GM03348 (cell line): ENCODE measurements at regions not wholly inside any gene's neighbourhood (a gene's known extent, or its start where the extent isn't known, plus 50 kb on each side); places are given as distances from the start of the nearest gene placed in this dataset.
A peak's percentile ranks its signal among the peaks of the same experiment; 100 is the strongest.
"Not testable (repeated sequence)": the region's sequence is repeated elsewhere in the genome, so short reads cannot be mapped to it uniquely, and the experiment has no call there.

Experiments used
- DNase-seq: peaks from one replicate; pipeline ENCODE4 v3.0.0; 2012; ENCODE audit warnings: low spot score

DNA sequence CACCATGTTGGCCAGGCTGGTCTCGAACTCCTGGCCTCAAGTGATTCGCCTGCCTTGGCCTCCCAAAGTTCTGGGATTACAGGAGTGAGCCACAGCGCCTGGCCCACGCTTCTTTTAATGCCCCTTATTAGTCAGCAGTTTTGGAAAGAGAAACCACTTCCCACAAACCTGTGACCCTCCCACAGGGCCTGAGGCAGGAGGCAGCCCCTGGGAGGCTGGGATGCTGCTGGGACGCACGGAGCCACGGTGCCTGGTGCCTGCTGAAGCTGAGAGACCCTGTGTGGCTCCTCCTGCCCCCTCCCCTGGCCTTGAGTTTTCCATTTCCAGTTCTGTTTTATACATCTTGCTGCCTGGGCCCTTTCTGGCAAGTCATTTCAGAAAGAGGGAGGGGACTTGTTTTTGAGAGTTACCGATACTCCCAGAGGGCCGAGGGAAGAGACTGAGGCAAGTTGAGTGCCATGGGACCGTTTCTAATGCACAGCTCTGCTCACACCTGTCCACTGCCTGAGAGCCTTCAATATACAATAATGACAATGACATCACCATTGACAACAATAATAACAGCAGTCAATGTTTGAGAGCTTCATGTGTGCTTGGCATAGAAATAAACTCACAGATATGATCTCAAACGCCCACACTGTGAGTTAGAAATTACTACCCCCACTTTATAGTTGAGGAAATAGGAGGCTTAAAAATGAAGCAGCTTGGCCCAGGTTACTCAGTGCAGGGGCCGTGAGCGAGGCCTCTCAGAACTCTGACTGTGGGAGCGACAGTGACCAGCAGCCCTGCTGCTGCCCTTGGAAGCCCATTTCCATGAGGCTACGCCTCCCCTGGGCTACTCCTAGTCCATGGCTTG, 78.1 kb upstream of the YWHAQ start:
- no peak for DNase-seq

DNA sequence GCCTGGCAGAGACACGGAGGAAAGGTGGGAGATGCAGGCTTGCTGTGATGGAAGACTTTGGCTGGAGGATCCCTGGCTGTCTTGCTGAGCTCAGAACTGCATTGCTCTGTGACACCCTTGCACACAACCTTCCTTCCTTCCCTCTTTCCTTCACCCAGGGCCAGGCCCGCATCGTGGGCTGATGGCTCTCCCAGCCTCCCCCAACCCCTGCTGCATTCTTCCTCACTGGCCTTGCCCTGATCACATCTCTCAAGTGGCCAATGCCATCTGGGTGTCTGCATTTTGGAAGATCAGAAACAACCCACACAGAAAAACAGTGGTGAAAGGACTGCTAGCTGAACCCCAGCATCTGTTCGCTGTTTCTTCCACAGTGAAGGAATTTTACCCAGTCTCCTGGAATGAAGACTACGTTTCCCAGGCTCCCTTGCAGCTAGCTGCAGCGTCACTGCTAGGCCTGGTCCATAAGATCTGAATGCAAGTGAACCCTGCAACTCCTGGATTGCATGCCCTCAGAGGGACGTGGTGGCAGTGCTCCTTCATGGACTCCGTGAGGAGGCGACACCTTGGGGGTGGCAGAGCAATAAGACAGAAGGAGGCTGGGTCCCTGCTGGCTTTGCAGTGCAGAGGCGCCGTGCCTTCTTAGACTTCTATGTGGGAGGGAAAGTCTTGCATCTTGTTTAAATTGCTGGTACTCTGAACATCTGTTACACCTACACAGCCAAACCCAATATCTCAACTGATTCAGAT, 78.9 kb upstream of the YWHAQ start:
- no peak for DNase-seq

DNA sequence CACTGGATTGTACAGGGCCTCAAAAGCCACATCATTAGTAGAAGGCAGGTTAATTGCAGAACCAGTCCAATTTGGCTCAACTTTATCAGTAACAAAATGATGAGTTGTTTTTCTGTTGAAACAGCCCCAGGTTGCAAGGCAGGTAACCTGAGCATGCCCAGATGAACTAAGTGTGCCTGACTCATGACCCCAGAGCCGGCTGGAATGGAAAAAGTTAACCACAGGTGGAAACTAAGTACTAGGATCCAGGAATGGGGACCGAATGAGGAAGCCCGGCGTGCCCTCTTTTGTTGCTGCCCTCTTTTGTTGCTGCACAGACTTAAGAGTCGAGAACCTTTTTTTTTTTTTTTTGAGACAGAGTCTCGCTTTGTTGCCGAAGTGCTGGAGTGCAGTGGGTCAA, 79.5 kb upstream of the YWHAQ start:
- no peak for DNase-seq

DNA sequence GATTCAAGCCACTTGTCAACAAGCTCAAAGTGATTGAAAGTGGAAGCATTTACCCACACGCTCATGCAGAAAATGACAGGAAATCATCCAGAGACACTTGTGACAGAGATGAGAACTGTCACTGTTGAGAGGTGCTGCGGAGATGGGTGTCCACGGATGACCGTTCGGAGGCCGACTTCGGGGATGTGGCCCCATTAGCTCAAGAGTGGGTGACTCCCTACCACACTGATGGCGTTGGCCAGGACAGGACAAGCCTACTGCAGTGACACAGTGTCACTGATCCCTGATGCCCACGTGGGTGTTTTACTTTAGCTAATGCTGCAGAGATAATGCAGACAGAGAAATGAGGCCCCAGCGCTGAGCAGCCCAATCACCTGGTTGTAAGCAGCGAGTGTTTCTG, 81.5 kb upstream of the YWHAQ start:
- no peak for DNase-seq

DNA sequence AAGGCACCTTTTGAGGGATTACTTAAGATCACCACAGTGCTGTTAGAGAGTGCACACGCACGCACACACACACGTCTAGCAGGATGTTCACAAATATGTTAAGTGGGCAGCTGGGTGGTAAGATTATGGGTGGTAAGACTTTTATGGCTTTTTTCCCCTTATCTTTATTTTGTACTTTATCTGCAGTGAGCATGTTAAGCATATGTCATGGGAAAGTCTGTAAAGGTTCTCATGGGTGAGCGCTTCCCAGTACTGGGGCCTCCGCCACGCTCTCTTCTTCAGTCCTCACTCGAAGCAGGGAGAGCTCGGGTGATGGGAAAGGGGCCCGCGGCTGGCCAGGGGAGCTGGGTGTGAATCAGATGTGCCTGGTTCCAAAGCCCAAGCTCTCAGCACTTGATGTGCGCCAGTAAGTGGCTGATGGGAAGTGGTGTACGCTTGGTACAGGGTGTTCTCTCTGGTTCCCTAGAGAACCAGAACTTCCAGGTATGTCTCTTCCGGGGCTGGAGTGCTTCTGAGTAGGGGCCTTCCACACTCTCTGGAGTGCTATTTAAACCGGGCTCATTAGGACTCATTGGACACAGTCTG, 83.9 kb upstream of the YWHAQ start:
- DNase-seq = no peak

DNA sequence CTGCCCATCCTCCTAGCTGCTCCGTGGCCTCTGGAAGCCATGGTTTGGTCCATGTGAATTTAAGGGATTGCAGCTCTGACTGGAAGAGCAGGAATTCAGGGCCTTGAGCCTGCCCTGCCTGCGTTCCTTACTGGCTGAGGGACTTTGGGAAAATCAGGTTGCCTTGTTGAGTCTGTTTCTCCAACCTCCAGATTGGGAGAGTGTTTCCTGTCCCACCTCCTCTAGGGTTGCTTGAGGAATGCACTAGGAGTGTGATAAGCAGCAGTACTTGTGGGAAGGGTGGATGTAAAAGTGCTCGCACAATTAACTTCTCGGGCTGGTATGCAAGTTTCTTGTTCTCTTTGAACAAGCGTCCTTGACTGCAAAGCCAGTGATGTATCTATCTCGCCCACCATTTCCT, 84.4 kb upstream of the YWHAQ start:
- DNase-seq = no peak

DNA sequence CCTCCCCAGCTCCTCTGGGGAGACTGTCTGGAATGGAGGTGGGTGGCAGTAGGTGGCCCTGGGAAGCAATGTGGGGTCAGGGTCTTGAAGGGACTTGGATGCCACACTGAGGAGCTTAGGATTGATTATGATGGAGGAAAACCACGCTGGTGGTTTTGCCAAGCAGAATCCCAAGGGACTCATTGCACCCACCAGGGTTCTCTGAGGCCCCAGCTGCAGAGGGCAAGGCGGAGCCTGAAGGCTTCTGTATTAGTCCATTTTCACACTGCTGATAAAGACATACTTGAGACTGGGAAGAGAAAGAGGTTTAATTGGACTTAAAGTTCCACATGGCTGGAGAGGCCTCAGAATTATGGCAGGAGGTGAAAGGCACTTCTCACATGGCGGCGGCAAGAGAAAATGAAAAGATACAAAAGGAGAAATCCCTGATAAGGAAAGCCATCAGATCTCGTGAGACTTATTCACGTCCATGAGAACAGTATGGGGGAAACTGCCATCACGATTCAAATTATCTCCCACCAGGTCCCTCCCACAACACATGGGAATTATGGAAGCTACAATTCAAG, 87.2 kb upstream of the YWHAQ start:
- no peak for DNase-seq

DNA sequence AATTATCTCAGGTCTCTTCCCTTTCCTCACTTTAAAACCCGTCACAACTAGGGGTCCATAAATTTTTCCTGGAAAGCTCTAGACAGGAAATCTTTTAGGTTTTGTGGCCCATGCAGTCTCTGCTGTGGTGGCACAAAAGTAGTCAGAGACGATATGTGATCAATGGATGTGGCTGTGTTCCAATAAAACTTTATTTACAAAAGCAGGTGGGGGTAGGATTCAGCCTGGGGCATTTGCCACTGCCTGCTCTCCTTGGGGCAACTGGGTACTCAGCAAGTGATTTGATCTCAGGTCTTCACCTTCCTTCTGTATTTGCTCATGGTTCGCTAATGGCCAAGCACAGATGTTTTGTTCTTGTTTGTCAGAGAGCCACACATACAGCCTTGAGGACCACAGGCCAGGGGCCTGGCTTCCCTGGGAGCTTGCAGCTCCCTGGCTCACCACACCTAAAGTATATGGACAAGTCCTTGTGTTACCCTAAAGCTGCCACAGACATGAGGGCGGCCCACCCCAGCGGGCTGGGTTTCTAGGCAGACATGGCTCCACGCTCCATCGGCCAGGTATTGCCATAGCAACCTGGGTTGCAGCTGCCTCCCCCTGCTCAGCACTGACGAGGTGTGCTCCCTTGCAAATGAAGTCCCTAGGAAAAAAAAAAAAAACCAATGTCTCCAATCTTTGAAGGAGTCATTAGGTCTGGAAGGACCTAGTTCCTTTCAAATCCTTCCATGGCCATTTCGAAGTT, 89.7 kb upstream of the YWHAQ start:
- no peak for DNase-seq

DNA sequence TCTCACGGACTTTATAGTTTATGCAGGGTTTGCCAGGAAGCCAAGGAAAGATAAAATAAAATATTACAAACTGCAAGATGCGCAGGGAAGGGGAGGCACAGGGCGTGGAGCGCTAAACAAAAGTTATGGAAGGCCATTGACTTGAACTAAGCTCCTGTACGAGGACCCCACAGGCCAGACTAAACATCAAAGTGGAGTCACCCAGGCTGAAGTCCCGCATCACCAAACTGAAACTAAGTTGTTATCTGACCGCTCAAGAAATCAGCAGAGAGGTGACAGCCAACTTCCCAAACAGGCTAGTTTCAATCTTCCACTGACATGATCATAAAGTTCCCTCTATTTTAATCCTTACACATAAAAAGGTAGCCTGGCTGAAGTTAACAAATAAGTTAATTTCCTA, 90.5 kb upstream of the YWHAQ start:
- DNase-seq = no peak

DNA sequence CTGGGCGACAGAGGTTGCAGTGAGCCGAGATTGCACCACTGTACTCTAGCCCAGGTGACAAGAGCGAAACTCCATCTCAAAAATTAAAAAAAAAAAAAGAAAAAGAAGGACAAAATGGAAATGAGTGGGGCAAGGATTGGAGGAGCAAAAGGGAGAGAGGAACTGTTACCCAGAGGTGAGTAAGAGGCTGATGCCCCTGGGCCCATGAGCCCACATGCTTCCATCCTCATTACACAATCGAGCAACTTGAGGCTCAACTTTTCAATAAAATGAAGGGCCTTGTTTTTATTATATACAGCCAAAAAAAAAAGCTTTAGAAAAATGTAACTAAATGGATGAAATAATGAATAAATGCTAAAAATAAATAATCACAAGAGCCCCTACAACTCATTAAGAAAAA, 91.7 kb upstream of the YWHAQ start:
- no peak for DNase-seq

DNA sequence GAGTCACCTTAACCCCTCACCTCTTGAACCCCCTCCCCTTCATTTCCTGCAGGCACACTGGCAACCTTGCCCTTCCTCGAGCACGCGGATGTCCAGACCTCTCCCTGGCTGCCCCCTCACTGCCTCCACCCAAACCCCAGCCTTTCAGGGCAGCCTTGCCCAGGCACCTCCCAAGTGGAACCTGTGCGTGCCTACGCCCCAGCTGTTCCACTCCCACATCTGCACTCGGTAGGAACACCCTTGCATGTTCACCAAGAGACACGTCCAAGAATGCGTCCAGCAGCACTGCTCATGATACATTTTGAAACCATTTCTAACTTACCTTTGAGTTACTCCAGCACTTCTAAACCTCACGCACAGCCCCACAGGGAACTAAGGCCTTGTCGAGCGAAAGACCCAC, 93.8 kb upstream of the YWHAQ start:
- no peak for DNase-seq

DNA sequence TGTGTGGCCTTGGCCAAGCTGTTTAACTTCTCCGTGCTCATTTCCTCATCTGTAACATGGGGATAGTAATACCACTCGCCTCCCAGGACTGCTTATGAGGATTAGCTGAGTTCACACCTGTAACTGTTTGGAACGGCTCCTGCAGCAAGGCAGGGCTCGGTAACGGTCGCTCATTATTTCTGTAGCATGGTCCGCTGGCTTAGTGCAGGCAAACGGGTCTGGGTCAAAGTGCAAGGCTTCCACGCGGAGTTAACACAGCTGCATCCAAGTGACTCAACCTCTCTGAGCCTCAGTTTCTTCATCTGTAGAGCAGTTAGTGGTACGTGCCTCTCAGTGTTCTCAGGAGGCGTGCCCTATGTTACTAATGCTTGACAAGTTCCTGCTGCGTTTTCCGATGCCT, 94.3 kb upstream of the YWHAQ start:
- no peak for DNase-seq

DNA sequence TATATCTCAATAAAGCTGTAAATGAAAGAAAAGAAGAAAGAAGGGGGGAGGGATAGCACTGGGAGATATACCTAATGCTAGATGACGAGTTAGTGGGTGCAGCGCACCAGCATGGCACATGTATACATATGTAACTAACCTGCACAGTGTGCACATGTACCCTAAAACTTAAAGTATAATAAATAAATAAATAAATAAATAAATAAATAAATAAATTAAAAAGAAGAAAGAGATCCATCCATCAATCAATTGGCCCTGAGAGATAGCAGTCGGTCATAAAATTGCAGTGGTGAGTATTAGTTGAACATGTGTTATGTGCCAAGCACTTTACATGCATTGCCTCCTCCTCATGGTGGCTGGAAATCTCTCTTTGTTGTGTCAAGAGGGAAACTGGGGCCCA, 95.2 kb upstream of the YWHAQ start:
- DNase-seq = not testable (repeated sequence)

DNA sequence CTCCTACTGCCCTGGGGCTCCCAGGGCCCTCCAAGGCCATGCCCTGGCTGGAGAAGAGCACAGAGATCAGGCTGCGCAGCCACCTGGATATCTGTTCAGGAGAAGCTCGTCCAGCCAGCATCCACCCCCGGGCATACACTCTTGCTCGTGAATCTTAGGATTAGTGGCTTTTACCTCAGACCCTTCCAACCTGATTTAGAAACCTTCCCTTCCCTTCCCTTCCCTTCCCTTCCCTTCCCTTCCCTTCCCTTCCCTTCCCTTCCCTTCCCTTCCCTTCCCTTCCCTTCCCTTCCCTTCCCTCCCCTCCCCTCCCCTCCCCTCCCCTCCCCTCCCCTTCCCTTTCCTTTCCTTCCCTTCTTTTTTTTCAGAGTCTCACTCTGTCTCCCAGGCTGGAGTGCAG, 99.7 kb upstream of the YWHAQ start:
- not testable (repeated sequence) for DNase-seq

DNA sequence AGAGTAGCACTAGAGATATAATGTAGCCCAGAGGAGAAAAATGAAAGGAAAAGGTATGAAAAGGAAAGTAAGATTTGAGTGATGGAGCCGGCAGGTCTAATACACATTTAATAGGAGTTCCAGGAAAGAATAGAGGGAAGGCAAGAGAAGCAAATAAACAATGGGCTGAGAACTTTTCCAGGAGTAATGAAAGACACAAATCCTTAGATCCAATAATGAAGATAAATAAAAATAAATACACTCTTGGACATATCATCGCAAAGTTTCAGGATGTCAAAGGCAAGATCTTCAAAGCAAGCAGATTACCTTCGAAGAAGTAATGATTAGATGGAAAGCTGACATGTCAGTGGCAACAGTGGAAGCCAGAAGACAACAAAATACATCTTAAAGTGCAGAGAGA, 102.0 kb upstream of the YWHAQ start:
- DNase-seq = no peak

DNA sequence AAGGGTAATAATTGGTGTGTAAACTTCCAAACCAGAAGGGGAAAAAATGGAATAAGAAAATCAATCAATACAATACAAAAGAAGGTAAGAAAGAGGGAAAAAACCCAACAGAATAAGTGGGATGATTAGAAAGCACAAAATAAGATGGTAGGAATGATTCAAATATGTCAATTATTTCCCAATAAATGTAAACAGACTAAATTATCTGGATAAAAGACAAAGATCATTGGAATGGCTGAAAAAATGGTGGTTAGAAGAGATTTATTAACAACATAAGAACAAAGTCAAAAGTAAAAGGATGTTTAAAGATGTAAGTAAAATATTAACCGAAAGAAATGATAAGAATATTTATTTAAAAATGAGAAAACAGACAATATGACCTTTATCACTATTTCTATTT, 103.5 kb upstream of the YWHAQ start:
- DNase-seq = no peak

DNA sequence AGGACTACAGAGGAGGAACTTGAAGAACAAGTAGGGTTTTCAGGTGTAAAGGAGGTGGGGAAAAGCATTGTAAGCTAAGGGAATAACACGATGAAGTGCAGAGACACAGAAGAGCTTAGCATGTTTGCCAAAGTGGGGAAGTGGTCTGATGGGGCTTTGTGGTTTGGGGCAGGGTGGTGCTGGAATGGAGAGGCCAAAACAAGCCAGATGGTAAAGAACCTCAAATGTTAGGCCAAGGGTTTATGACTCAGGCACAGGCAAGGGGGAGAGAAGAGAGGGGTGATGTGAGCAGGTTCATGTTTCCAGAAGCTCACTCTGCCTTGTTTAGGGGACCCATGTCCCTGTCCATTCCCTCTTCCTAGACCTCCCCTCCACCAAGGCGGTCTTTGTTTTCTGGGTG, 104.5 kb upstream of the YWHAQ start:
- DNase-seq = no peak

DNA sequence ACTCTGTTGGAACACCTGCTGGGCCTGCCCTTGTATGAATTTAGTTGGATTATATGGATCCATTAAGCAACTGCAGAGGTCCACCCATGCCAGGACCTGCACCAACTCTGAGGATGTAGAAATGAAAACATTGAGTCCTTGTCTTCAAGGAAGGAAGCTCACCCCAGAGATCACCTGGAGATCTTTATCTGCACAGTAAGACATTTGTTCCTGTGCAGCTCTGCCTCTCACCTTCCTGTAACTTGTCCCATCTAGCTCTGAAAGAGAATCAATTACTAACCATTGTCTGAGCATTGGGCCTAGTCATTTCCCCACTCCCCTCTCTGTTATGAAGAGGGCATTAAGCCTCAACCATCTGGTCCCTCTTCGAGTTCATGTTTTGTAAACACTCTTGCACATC, 105.2 kb upstream of the YWHAQ start:
- DNase-seq = no peak

DNA sequence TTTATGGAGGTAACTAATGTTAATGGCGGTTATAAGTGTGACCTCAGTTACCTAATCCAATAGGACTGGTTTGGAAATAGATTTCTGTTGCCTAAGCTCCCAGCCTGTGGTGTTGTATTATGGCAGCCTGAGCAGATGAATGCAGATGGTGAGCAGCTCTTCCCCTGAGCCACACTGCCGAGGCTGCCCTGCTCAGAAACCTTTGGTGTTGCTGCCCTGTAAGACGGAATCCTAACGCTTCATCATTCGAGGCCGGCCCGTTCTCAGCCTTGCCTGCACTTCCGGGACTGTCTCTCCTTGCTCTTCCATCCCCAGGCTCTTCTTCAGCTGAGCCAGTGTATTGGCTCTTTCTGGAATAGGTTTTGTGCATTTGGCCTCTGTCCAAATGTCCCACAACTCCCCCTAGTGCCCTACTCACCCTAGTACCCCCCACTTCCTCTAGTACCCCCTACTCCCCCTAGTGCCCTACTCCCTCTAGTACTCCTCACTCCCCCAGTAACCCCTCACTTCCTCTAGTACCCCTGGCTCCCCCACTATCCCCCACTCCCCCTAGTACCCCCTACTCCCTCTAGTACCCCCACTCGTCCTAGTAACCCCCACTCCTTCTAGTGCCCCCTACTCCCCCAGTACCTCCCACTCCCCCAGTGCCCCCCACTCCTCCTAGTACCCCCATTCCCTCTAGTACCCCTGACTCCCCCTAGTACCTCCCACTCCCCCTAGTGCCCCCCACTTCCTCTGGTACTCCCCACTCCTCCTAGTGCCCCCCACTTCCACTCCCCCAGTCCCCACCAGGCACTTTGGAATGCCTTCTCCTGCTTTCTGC, 106.0 kb upstream of the TAF1B start:
- peak; percentile 84 for DNase-seq

DNA sequence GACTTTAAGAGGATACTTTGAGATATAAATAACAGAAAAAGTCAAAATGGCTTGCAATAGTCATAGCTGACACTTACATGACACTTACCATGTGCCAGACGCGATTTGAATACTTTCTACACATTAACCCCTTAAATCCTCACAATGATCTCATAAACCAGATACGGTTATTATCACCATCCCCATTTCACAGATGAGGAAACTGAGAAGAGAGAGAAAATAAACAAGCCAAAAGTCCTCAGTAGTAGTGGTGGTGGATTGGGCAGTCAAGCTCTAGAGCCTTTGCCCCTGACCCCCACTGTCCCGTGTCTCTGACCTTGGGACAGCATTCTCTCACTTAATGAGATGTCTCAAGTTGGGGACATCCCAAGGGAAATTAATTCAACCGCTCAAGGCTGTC, 105.2 kb upstream of the TAF1B start:
- no peak for DNase-seq
